ENCODE measurements at regions not wholly inside any gene's neighbourhood (a gene's known extent, or its start where the extent isn't known, plus 50 kb on each side); places are given as distances from the start of the nearest gene placed in this dataset.
"Not testable (repeated sequence)": the region's sequence is repeated elsewhere in the genome, so short reads cannot be mapped to it uniquely, and the experiment has no call there.

DNA sequence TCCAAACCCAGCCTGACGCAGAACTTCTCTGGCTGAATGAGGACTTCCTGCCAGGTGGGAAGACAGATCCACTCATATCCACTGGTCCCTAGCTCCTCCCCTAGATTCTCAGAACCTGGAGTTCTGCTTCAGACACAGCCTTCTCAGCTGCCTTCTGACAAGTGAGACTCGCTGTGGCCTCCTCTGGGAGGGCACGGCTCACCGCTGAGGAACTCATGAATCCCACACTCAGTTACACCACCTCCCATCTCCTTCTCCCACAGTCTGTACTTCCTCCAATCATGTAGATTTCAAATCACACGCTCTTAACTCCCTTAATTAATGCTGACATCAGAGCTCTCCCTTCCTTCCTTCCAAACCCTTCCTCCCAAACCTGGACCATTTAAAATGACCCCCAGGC lies 86.4 kb upstream of the TMEM45B start:
- no peak for DNase-seq (ENCODE audit: low spot score)

DNA sequence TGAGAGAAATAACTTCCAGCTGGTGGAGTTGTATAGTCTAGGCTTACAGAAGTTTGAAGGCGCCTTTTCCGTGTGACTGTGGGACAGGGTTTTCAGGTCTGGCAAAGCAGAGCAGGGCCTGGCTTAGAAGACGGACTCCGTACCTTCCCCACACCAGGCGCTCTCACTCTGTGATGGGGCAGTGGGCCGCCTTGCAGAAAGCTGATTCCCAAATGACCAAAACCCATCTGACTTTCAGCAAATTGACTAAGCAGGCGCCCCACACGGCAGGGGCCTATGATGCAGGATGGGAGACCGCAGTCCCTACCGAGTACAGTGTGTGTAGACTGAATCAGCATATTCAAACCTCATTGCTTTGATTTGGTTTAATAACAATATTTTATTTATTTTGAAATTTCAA lies 85.8 kb upstream of the TMEM45B start:
- DNase-seq (ENCODE audit: low spot score) = no peak

DNA sequence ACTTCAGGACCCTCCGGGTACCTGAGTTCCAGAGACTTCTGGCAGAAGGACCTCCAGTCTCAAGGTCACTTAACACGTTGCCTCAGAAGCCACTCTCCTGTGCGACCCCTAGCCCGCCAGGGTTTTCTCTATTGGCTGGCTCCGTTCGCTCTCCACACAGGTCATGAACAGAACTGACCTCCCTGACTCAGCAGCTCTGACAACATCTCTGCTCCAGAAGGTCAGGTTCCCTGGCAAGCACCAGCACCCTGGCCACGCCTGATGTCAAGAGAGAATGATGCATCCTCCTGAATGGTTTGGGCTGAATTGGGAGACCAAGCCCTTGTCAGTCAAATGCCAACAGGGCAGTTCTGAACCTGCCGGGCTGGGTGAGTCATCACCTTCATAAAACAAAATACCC lies 84.3 kb upstream of the TMEM45B start:
- no peak for DNase-seq (ENCODE audit: low spot score)

DNA sequence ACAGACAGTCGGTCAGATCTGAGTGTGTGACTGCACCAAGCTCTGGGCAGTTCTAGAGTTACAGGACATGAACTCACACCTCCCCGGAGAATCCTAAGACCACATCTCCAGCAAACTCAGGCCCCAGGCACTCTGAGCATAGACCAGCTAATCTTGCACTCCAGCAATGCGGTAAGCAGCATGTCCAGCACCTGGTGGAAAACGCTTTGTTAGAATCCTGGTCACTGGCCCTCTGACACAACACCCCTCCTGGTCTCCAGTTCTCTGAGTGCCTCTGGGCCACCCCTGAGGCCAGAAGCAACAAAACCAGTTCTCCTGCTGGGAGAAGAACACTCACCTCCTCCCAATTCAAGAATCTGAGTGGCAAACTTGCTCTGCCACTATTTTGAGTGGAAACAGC lies 82.7 kb upstream of the TMEM45B start:
- DNase-seq (ENCODE audit: low spot score) = no peak

DNA sequence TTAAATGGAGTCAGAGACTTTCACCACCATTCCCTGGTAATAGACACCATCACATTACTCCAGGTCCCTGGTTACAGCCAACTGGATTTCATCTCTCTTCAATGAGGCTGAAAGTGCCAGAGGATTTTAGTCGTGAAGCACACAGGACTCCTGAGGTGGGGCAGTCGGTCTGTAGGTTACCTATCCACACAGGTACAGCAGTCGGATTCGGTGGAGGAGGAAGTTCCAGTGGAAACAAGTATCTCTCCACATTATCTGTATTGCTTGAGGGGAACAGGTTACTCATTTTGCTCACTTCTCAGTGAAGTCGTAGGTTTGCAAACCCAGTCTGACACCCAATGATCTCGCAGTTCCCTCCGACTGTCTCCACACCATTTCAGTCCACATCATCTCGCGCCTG lies 82.3 kb upstream of the TMEM45B start:
- DNase-seq (ENCODE audit: low spot score) = no peak

DNA sequence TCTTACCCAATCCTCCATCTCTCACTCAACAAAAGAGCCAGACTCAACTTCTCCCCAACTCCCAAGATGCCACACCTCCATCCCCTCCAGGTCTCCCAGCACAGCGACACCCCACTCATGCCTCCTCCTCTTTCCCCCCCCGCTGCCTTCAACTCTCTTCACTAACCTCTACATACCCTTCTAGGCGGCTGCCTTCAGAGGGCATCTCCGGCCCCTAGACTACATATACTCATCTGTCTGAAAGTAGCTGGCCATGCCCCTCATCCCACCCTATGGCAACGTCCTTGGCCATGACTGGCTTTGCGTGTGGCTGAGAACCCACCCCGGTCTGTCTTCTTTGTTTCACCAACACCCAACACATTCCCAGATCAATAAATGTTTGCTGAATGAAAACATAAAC lies 81.7 kb upstream of the TMEM45B start:
- DNase-seq (ENCODE audit: low spot score) = no peak

DNA sequence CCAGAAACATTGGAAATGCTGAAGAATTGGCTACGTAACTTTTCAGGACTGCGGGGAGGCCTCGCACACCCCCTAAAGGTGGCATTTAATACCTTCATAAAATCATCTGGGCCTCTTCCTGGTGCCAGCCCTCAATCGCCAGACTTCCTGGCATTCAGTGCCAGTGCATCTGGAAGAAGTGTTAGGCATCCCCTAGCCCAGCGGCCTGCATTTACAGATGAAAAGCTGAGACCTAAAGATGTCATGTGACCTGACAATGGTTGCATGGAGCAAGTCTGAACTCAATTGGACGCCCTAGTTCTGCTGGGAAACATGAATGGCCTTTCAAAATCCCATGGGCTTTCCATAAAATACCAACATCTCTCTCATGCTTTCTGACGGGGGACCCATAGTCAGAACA lies 81.0 kb upstream of the TMEM45B start:
- DNase-seq (ENCODE audit: low spot score) = no peak

DNA sequence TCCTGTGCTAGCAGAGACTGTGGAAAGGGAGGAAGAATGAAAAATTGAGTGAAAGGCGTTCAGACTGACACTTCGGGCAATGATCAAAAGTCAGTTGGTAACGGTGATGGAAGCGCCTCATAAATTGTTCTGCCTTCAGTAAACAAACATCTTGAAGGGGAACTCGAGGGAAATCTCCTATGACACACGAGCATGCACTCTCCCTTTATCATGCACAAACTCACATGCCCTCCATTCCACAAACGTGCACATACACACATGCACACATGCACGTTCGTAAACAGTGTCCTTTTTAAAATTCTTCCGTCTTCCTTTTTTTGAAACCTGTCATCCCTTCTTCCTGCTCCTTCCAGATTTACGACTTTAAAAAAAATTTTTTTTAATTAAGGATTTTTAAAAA lies 77.8 kb upstream of the TMEM45B start:
- no peak for DNase-seq (ENCODE audit: low spot score)

DNA sequence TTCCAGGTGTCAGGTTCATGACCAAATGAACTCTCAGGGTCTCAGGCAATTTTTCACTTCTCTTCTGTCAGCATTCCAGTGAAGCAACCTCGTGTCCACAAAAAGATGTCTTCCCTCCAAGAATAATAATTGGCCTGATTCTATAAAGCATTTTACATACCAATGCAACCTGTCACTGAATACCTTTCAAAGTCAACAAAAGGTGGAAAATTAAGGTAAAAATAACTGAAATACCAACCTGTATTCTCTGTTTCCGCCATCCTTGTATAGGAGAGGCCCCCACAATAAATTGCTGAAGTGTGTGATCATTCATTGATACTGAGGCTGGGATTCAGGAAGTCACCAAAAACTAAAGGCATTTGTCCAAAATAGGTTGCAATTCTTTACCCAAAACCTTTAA lies 77.4 kb upstream of the TMEM45B start:
- no peak for DNase-seq (ENCODE audit: low spot score)

DNA sequence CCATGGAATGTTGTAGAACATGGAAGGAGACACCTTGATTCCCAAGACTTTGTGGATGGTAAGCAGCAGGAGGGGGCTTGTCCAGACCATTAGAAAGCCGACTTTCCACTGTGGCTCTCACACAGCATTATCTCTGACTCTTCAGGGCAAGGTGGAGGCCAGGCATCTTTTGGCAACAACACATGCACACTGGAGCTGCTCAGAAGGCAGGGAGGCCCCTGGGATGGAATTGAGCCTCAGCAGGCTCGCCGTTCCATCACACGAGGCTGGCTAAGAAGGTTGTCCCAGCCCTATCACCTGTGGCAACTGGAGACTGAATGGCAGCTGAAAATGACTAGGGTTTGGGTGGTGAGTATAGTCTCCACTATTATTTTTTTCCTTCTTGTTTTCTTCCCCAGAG lies 76.3 kb upstream of the TMEM45B start:
- no peak for DNase-seq (ENCODE audit: low spot score)

DNA sequence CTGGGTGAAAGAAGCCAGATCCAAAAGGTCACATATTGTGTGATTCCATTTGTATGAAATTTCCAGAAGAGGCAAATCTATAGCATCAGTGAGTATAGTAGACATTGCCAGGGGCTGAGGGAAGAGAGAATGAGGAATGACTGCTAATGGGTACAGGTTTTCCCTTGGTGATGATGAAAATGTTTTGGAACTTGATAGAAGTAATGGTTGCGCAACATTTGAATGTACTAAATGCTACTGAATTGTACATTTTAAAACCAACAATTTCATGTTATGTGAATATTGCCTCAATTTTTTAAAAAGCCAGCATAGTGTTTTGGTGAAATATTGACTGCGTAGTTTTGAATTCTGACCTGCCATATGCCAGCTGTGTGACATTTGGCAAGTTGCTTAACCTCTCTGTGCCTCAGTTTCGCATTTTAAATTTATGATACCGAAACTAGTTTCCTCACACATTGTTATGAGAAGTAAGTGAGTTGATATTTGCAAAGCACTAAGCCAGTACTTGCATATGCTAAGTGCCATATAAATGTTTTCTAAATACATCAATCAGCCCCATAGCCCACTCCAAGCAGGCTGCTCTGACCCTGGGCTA lies 75.4 kb upstream of the TMEM45B start:
- DNase-seq (ENCODE audit: low spot score) = no peak

DNA sequence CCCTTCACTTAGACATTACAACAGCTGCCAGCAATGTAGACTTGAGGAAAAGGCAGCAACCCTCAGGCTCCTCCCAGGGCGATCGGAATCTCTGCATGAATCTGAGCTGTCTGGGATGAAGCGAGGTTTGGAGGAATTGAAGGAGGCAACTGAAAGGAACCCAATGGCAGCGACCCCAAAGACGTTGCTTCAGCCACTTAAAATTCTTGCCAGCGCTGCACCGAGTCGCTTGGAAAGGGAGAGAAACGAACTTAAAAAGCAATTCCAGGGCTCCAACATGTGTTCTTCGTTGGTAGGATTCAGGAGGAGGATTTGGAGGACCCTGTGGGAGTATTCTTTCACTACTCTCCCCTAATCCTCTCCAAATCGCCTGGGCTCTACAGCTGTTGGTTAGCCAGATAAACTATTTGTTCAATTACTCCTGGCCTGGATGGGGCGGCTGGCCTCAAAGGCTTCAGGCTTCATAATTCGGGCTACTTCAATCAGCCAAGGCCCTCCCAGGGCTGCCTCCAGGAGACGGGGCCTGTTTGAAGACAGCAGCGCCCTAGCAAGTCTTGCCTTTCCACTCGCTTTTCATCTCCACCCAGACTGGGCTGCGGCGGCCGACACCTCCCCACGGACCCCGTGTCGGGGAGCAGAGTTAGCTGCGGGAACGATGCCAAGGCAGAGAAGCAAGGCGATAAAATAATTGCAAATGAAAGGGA lies 72.4 kb upstream of the TMEM45B start:
- DNase-seq (ENCODE audit: low spot score) = no peak

DNA sequence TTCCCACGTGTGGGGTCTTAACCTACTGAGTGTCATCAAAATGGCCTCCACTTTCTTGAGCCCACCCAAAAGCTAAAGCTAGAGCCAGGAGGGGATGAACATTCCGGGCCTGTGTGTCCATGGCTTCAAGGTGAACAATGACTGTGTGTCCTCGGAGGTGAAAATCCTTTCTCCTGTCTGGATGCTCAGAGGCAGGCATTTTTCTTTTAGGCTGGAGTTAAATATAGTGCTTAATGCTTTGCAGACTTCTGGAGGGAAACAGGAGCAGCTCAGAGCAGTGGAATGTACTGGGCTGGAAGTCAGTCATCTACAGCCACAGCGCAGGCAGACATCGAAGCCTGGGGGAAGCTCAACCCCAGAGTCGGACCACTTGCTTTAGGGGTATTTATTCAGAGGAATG lies 68.6 kb upstream of the TMEM45B start:
- DNase-seq (ENCODE audit: low spot score) = no peak

DNA sequence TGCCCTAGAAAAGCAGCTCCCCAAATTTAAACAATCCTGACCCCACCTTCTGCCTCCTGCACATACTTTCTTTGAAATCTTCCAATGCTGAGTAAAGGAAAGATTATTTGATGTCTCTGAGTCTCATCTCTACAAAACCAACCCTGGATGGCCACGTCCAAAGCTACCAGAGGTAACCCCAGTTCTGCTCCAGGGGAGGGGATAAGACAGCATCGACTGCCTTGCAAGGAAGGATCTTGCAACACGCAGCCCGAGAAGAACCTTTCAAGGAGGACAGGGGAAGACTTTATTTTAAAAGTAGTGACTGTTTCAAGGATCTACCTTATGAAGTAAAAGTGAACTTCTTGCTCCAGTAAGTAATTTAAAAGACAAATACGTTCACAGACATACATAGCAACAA lies 66.5 kb upstream of the TMEM45B start:
- no peak for DNase-seq (ENCODE audit: low spot score)

DNA sequence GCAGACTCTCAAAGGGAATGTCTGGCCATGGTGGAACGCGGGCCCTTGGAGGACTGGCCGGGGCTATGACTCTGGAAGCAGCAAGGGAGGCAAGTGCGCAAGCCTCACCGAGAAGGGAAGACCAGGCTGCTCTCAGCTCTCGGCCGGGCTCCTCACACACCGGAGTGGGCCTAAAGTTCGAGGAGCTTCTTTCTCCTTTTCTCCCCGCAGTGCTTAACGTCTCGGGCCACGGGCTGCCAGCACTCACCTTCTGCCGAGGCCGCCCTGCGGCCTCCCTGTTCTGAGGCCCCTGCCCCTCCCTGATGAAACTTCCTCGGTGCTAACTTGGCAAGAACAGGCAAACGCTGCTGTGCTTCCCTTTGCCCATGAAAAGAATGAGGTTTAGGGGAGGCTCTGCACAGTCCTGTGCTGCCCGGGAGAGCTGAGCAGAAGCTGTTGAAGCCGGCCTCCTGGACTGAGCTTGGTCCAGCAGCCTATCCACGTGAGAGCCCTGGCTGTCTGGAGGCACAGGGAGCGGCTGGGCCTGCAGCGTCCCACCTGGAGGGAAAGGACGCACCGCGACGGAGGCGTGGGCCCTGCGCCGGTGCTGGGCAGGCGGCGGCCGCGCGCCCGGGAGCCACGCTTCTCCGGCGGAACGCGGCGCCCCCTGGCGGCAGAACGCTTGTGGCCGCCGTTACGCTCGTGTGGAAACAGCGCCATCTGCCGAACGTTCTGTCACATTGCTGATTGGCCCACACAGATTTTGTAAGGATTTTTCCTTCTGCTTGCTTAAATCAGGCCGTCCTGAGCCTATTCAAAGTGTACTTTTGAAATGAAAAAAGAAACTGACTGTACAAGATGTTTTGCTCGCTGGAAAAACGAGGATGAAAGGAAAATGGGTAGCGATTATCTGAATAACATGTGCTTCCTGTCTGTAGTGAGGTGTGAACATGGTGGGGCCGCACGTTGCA lies 65.0 kb upstream of the TMEM45B start:
- peak; percentile 57 for DNase-seq (ENCODE audit: low spot score)

DNA sequence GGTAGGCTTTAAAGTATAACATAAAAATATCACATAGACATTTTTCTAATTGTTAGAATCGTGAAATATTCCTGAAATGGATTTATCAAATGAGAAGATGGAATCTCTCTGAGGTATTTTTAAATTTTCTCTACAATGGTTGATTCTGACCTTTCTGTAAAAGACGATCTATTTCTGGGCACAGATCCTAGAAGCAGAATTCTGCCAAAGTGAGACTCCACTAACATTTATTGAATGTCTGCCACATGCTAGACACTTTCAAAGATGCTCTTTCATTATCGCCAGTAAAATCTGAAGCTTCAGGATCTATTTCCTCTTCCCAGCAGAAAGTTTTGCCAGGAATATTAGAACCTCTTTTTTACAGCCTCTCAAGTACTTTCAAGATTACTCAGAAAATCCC lies 64.1 kb upstream of the TMEM45B start:
- no peak for DNase-seq (ENCODE audit: low spot score)

DNA sequence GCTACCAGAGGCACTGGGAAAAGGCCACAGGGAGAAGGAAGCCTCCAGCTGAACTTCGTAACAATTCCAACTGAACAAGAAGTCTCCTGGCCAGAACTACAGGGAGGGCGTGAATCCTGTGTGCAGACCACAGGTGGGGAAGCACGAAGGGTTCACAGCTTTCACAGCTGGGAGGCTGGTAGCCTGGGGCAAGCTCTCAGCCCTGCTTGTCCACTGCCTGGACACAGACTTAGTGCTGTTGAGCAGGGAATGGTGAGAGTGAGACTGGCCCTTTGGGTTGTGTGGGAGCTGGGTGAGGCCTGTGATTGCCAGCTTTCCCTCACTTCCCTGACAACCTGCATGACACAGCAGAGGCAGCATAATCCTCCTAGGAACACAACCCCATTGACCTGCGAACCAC lies 52.1 kb upstream of the TMEM45B start:
- DNase-seq (ENCODE audit: low spot score) = not testable (repeated sequence)

DNA sequence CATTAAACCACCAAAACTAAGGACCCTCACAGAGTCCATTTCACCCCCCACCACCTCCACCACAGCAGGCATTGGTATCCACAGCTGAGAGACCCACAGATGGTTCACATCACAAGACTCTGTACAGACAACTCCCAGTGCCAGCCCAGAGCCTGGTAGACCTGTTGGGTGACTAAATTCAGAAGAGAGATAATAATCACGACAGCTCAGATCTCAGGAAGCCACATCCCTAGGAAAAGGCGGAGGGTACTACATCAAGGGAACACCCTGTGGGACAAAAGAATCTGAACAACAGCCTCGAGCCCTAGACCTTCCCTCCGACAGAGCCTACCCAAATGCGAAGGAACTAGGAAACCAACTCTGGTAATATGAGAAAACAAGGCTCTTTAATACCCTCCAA lies 51.4 kb upstream of the TMEM45B start:
- not testable (repeated sequence) for DNase-seq (ENCODE audit: low spot score)

Measured in pons (tissue), 1 donor.